ENCODE measurements at regions not wholly inside any gene's neighbourhood (a gene's known extent, or its start where the extent isn't known, plus 50 kb on each side); places are given as distances from the start of the nearest gene placed in this dataset.

- no peak for TF ChIP-seq CTCF (IDR thresholded peaks at IDR 0.05 in 4 of 5, conservative IDR thresholded peaks at IDR 0.05 in 1 of 5)
- no peak for TF ChIP-seq POLR2A (IDR thresholded peaks at IDR 0.05)
Measured at GRCh38 chr4:37002625-37003024, 241.9 kb upstream of the NWD2 start.

All from gastrocnemius medialis (tissue), 4 donors.